ENCODE measurements at regions not wholly inside any gene's neighbourhood (a gene's known extent, or its start where the extent isn't known, plus 50 kb on each side); places are given as distances from the start of the nearest gene placed in this dataset.

- no peaks in the 10 kb centered on the region for H3K9me3 ChIP-seq (ENCODE audit: low read length)
- no peak overlapping the region for H3K4me3 ChIP-seq (ENCODE audit: low read length)
- no peaks in the 10 kb centered on the region for H3F3A ChIP-seq (ENCODE audit: insufficient read depth, low read length, poor library complexity, severe bottlenecking)
- no peaks in the 10 kb centered on the region for H3K79me2 ChIP-seq (replicated peaks; ENCODE audit: insufficient read depth, low read length)
- no peaks in the 10 kb centered on the region for H3K9me2 ChIP-seq (ENCODE audit: insufficient read depth, low read length)
- H3K27ac ChIP-seq (ENCODE audit: low read length) = no peak overlapping the region
- no peaks in the 10 kb centered on the region for H3K36me3 ChIP-seq (ENCODE audit: insufficient read depth, low read length)
- H3K27me3 ChIP-seq (ENCODE audit: insufficient read depth, low read depth, low read length) = no peaks in the 10 kb centered on the region
- no peak overlapping the region for H2AFZ ChIP-seq (ENCODE audit: low read depth, low read length)
- no peaks in the 10 kb centered on the region for H4K20me1 ChIP-seq (ENCODE audit: insufficient read depth)
- TF ChIP-seq RAD21 (conservative IDR thresholded peaks at IDR 0.05) (no peak), CTCF (IDR thresholded peaks at IDR 0.05; ENCODE audit: poor library complexity, severe bottlenecking) (no peak), TAF1 (IDR thresholded peaks at IDR 0.05; ENCODE audit: low read depth) (no peak), EZH2 (IDR thresholded peaks at IDR 0.05; ENCODE audit: borderline replicate concordance, insufficient read depth, low read length, poor library complexity, severe bottlenecking) (no peak), REST (IDR thresholded peaks at IDR 0.05; ENCODE audit: borderline replicate concordance) (no peak), EP300 (conservative IDR thresholded peaks at IDR 0.05; ENCODE audit: poor library complexity, severe bottlenecking) (no peak), MXI1 (conservative IDR thresholded peaks at IDR 0.05; ENCODE audit: poor library complexity, severe bottlenecking) (no peak), POLR2AphosphoS5 (IDR thresholded peaks at IDR 0.05) (no peak), SMC3 (conservative IDR thresholded peaks at IDR 0.05; ENCODE audit: poor library complexity) (no peak)
- no peak overlapping the region for H3K4me2 ChIP-seq (ENCODE audit: low read length)
- H3K9ac ChIP-seq (ENCODE audit: low read length) = no peak overlapping the region
Measured at GRCh38 chr4:124030147-124030546, 633.6 kb downstream of the SPRY1 start.

- Histone ChIP-seq H3K27ac (ENCODE audit: low read length) (no peak overlapping the region), H3K4me2 (ENCODE audit: low read length) (no peak overlapping the region), H3K4me3 (ENCODE audit: low read length) (no peak overlapping the region), H3K79me2 (replicated peaks; ENCODE audit: insufficient read depth, low read length) (no peaks in the 10 kb centered on the region), H3F3A (ENCODE audit: insufficient read depth, low read length, poor library complexity, severe bottlenecking) (no peaks in the 10 kb centered on the region), H3K36me3 (ENCODE audit: insufficient read depth, low read length) (no peaks in the 10 kb centered on the region), H4K20me1 (ENCODE audit: insufficient read depth) (no peaks in the 10 kb centered on the region), H3K9me3 (ENCODE audit: low read length) (no peaks in the 10 kb centered on the region), H3K9me2 (ENCODE audit: insufficient read depth, low read length) (no peaks in the 10 kb centered on the region), H3K9ac (ENCODE audit: low read length) (no peak overlapping the region), H2AFZ (ENCODE audit: low read depth, low read length) (no peak overlapping the region), H3K27me3 (ENCODE audit: insufficient read depth, low read depth, low read length) (no peaks in the 10 kb centered on the region)
- TF ChIP-seq EZH2 (IDR thresholded peaks at IDR 0.05; ENCODE audit: borderline replicate concordance, insufficient read depth, low read length, poor library complexity, severe bottlenecking) (no peak), SMC3 (conservative IDR thresholded peaks at IDR 0.05; ENCODE audit: poor library complexity) (no peak), EP300 (conservative IDR thresholded peaks at IDR 0.05; ENCODE audit: poor library complexity, severe bottlenecking) (no peak), MXI1 (conservative IDR thresholded peaks at IDR 0.05; ENCODE audit: poor library complexity, severe bottlenecking) (no peak), TAF1 (IDR thresholded peaks at IDR 0.05; ENCODE audit: low read depth) (no peak), CTCF (IDR thresholded peaks at IDR 0.05; ENCODE audit: poor library complexity, severe bottlenecking) (no peak), RAD21 (conservative IDR thresholded peaks at IDR 0.05) (no peak), POLR2AphosphoS5 (IDR thresholded peaks at IDR 0.05) (no peak), REST (IDR thresholded peaks at IDR 0.05; ENCODE audit: borderline replicate concordance) (no peak)
Measured at GRCh38 chr4:124032035-124032434, 635.4 kb downstream of the SPRY1 start.

All from neural cell (in vitro differentiated cells).